Spleen (tissue), 7 donors: ENCODE measurements at regions not wholly inside any gene's neighbourhood (a gene's known extent, or its start where the extent isn't known, plus 50 kb on each side); places are given as distances from the start of the nearest gene placed in this dataset.

Experiments
- CTCF ChIP-seq, 11 experiments: fragments of 200-600 bp in 7 of 11; fragments of 450-650 bp in 4 of 11; sonication (generic) in 4 of 11; IDR thresholded peaks in 8 of 11; conservative IDR thresholded peaks in 3 of 11; 1 replicate in 7 of 11; 2 replicates in 4 of 11; pipeline versions ENCODE4 v1.4.0 to v1.8.0; 2016 to 2021; ENCODE audit warnings: antibody characterized with exemption in 11 of 11, inconsistent platforms in 4 of 11, mild to moderate bottlenecking in 1 of 11
- POLR2A ChIP-seq, 3 donors: fragments of 450-650 bp; IDR thresholded peaks; one replicate each; pipeline ENCODE4 v1.5.1; 2017; ENCODE audit warnings: antibody characterized with exemption in 3 of 3, mild to moderate bottlenecking in 1 of 3
- POLR2AphosphoS5 ChIP-seq, 3 donors: sonication (generic); formaldehyde crosslinking; IDR thresholded peaks; one replicate each; pipeline ENCODE4 v1.5.1; 2017; ENCODE audit warnings: antibody characterized with exemption in 3 of 3
- donor health status: DM: no; HTN: no; CAD: no; lungs with moderate emphysema.
- donor health status: DM: no; HTN: no; CAD: no.
- donor health status: DM: no; HTN: no; CAD: no.

GRCh38 chr10:31742255-31742654 lies 186.4 kb downstream of the ARHGAP12 start:
- TF ChIP-seq CTCF (IDR thresholded peaks at IDR 0.05 in 8 of 11, conservative IDR thresholded peaks at IDR 0.05 in 3 of 11) (no peak), POLR2A (IDR thresholded peaks at IDR 0.05) (no peak), POLR2AphosphoS5 (IDR thresholded peaks at IDR 0.05) (no peak)
